WTC11 (cell line): ENCODE measurements at regions not wholly inside any gene's neighbourhood (a gene's known extent, or its start where the extent isn't known, plus 50 kb on each side); places are given as distances from the start of the nearest gene placed in this dataset.

Experiments used
- ATAC-seq: fragments of 200-7000 bp; cut with Tn5 transposase; 2 replicates; pipeline ENCODE4 v1.10.0; 2021; ENCODE audit warnings: mild to moderate bottlenecking, moderate library complexity
- CTCF ChIA-PET: fragments of 300-600 bp; sonication (Branson Sonifier 250); formaldehyde crosslinking; loops from one replicate; lab custom pipeline; 2021; ENCODE audit warnings: antibody characterized with exemption; lab: Charles Lee
- POLR2A ChIA-PET: fragments of 350-600 bp; sonication (Branson Sonifier 250); formaldehyde crosslinking; loops from one replicate; lab custom pipeline; 2021; ENCODE audit warnings: antibody characterized with exemption; lab: Charles Lee
- DNase-seq: peaks from one replicate; pipeline ENCODE4 v3.0.0; 2021; ENCODE audit warnings: low spot score
- H3K27ac Mint-ChIP-seq: 2 replicates; pipeline ENCODE4 v1.8.0; 2021; ENCODE audit warnings: mixed read lengths
- H3K27me3 Mint-ChIP-seq: 2 replicates; pipeline ENCODE4 v1.8.0; 2021; ENCODE audit warnings: low read depth, mild to moderate bottlenecking, moderate library complexity, mixed read lengths
- H3K36me3 Mint-ChIP-seq: 2 replicates; pipeline ENCODE4 v1.8.0; 2021; ENCODE audit warnings: mixed read lengths
- H3K4me1 Mint-ChIP-seq: 2 replicates; pipeline ENCODE4 v1.8.0; 2022; ENCODE audit warnings: mixed read lengths
- H3K4me3 Mint-ChIP-seq: 2 replicates; pipeline ENCODE4 v1.8.0; 2021; ENCODE audit warnings: mild to moderate bottlenecking, moderate library complexity, mixed read lengths
- H3K9me3 Mint-ChIP-seq: 2 replicates; pipeline ENCODE4 v1.8.0; 2021; ENCODE audit warnings: mixed read lengths
- CREB1 ChIP-seq: sonication (generic); formaldehyde crosslinking; IDR thresholded peaks from 2 replicates; pipeline ENCODE4 v1.8.0; 2023; ENCODE audit warnings: mild to moderate bottlenecking, missing genetic modification reagents
- CTCF ChIP-seq: fragments of 200-600 bp; IDR thresholded peaks from 2 replicates; pipeline ENCODE4 v1.8.0; 2022; ENCODE audit warnings: antibody characterized with exemption
- E2F4 ChIP-seq: sonication (generic); formaldehyde crosslinking; IDR thresholded peaks from 2 replicates; pipeline ENCODE4 v1.8.1; 2022; ENCODE audit warnings: low read depth, mild to moderate bottlenecking, moderate library complexity, missing genetic modification reagents, borderline replicate concordance
- EMX1 ChIP-seq: fragments of 250-450 bp; sonication (Bioruptor Pico); IDR thresholded peaks from 2 replicates; pipeline ENCODE4 v1.8.0; 2021; ENCODE audit warnings: mild to moderate bottlenecking
- FOXP4 ChIP-seq: sonication (generic); formaldehyde crosslinking; IDR thresholded peaks from 2 replicates; pipeline ENCODE4 v1.8.0; 2022; ENCODE audit warnings: mild to moderate bottlenecking, missing genetic modification reagents
- GABPB1 ChIP-seq: sonication (generic); formaldehyde crosslinking; IDR thresholded peaks from 2 replicates; pipeline ENCODE4 v1.8.1; 2023; ENCODE audit warnings: mild to moderate bottlenecking, missing genetic modification reagents
- HMGXB4 ChIP-seq: sonication (generic); formaldehyde crosslinking; IDR thresholded peaks from 2 replicates; pipeline ENCODE4 v1.8.1; 2023; ENCODE audit warnings: mild to moderate bottlenecking, moderate library complexity, missing genetic modification reagents
- RELA ChIP-seq: sonication (generic); formaldehyde crosslinking; IDR thresholded peaks from 2 replicates; pipeline ENCODE4 v1.8.1; 2022; ENCODE audit warnings: missing genetic modification reagents, mild to moderate bottlenecking, borderline replicate concordance
- ZNF317 ChIP-seq: sonication (generic); formaldehyde crosslinking; IDR thresholded peaks from 2 replicates; pipeline ENCODE4 v1.8.1; 2023; ENCODE audit warnings: low read depth, mild to moderate bottlenecking, moderate library complexity, missing genetic modification reagents, borderline replicate concordance
- ZNF512 ChIP-seq: sonication (generic); formaldehyde crosslinking; IDR thresholded peaks from 2 replicates; pipeline ENCODE4 v1.8.1; 2022; ENCODE audit warnings: missing genetic modification reagents, borderline replicate concordance
- TF ChIP-seq, protein P1 (sequence below): sonication (generic); formaldehyde crosslinking; IDR thresholded peaks from 2 replicates; pipeline ENCODE4 v1.8.1; 2023; ENCODE audit warnings: mild to moderate bottlenecking, missing genetic modification reagents
- TF ChIP-seq, protein P2 (sequence below): fragments of 250-450 bp; sonication (Bioruptor Pico); IDR thresholded peaks from 2 replicates; pipeline ENCODE4 v2.1.2; 2022; ENCODE audit warnings: mild to moderate bottlenecking, moderate library complexity
- TF ChIP-seq, protein P3 (sequence below): fragments of 250-450 bp; sonication (Bioruptor Pico); IDR thresholded peaks from 2 replicates; pipeline ENCODE4 v1.8.0; 2021; ENCODE audit warnings: mild to moderate bottlenecking
- TF ChIP-seq, protein P4 (sequence below): sonication (generic); formaldehyde crosslinking; IDR thresholded peaks from 2 replicates; pipeline ENCODE4 v1.8.1; 2023; ENCODE audit warnings: mild to moderate bottlenecking, missing genetic modification reagents, borderline replicate concordance
- TF ChIP-seq, protein P5 (sequence below): fragments of 250-450 bp; sonication (Bioruptor Pico); IDR thresholded peaks from 2 replicates; pipeline ENCODE4 v1.9.0; 2021; ENCODE audit warnings: mild to moderate bottlenecking

DNA sequence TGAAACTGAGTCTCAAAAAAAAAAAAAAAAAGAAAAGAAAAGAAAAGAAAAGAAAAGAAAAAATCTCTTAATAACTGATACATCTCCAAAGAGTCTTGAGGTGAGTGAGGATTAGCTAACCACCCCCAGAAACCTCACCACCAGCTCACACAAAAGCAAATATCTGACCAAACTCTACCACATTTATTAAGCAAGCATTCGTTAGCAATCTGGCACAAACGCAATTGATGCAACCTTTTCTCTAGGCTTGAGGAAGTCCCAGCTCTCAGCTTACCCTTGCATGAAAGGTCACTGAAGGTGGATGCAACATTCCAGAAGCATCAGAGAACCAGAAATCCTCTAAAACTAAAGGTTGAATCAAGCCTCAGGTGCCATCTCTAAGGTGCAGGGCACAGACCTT, 231.9 kb upstream of the BCOR start:
- no peak overlapping the region for H3K27ac Mint-ChIP-seq

More for the DNA sequence above, 231.9 kb upstream of the BCOR start:
- no peak for DNase-seq
- Mint-ChIP-seq H3K4me3 (no peak overlapping the region), H3K9me3 (peaks cover 5% of the 10 kb centered on the region; the same call in 1 of the 2 replicates), H3K27me3 (no peaks in the 10 kb centered on the region; the same call in 1 of the 2 replicates), H3K4me1 (peaks cover 21% of the 10 kb centered on the region), H3K36me3 (no peaks in the 10 kb centered on the region)
- ChIA-PET CTCF (interaction anchor here (0.6 to 2.1 kb wide), 8 partner anchors 10 to 226 kb away, joined by 3 to 8 read pairs (median 4); no protein-coding TSS in a partner anchor), POLR2A (no interaction called here)
- no peak for TF ChIP-seq E2F4 (CRISPR knock-in tag)
- no peak for TF ChIP-seq EMX1
- TF ChIP-seq, protein P1, sequence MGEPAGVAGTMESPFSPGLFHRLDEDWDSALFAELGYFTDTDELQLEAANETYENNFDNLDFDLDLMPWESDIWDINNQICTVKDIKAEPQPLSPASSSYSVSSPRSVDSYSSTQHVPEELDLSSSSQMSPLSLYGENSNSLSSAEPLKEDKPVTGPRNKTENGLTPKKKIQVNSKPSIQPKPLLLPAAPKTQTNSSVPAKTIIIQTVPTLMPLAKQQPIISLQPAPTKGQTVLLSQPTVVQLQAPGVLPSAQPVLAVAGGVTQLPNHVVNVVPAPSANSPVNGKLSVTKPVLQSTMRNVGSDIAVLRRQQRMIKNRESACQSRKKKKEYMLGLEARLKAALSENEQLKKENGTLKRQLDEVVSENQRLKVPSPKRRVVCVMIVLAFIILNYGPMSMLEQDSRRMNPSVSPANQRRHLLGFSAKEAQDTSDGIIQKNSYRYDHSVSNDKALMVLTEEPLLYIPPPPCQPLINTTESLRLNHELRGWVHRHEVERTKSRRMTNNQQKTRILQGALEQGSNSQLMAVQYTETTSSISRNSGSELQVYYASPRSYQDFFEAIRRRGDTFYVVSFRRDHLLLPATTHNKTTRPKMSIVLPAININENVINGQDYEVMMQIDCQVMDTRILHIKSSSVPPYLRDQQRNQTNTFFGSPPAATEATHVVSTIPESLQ: no peak
- TF ChIP-seq, protein P2, sequence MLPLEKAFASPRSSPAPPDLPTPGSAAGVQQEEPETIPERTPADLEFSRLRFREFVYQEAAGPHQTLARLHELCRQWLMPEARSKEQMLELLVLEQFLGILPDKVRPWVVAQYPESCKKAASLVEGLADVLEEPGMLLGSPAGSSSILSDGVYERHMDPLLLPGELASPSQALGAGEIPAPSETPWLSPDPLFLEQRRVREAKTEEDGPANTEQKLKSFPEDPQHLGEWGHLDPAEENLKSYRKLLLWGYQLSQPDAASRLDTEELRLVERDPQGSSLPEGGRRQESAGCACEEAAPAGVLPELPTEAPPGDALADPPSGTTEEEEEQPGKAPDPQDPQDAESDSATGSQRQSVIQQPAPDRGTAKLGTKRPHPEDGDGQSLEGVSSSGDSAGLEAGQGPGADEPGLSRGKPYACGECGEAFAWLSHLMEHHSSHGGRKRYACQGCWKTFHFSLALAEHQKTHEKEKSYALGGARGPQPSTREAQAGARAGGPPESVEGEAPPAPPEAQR (CRISPR knock-in tag): no peak
- TF ChIP-seq, protein P3, sequence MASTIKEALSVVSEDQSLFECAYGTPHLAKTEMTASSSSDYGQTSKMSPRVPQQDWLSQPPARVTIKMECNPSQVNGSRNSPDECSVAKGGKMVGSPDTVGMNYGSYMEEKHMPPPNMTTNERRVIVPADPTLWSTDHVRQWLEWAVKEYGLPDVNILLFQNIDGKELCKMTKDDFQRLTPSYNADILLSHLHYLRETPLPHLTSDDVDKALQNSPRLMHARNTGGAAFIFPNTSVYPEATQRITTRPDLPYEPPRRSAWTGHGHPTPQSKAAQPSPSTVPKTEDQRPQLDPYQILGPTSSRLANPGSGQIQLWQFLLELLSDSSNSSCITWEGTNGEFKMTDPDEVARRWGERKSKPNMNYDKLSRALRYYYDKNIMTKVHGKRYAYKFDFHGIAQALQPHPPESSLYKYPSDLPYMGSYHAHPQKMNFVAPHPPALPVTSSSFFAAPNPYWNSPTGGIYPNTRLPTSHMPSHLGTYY (CRISPR knock-in tag): no peak
- no peak for TF ChIP-seq GABPB1
- no peak for TF ChIP-seq ZNF317 (CRISPR knock-in tag)
- no peak for TF ChIP-seq CREB1 (CRISPR knock-in tag)
- TF ChIP-seq, protein P4, sequence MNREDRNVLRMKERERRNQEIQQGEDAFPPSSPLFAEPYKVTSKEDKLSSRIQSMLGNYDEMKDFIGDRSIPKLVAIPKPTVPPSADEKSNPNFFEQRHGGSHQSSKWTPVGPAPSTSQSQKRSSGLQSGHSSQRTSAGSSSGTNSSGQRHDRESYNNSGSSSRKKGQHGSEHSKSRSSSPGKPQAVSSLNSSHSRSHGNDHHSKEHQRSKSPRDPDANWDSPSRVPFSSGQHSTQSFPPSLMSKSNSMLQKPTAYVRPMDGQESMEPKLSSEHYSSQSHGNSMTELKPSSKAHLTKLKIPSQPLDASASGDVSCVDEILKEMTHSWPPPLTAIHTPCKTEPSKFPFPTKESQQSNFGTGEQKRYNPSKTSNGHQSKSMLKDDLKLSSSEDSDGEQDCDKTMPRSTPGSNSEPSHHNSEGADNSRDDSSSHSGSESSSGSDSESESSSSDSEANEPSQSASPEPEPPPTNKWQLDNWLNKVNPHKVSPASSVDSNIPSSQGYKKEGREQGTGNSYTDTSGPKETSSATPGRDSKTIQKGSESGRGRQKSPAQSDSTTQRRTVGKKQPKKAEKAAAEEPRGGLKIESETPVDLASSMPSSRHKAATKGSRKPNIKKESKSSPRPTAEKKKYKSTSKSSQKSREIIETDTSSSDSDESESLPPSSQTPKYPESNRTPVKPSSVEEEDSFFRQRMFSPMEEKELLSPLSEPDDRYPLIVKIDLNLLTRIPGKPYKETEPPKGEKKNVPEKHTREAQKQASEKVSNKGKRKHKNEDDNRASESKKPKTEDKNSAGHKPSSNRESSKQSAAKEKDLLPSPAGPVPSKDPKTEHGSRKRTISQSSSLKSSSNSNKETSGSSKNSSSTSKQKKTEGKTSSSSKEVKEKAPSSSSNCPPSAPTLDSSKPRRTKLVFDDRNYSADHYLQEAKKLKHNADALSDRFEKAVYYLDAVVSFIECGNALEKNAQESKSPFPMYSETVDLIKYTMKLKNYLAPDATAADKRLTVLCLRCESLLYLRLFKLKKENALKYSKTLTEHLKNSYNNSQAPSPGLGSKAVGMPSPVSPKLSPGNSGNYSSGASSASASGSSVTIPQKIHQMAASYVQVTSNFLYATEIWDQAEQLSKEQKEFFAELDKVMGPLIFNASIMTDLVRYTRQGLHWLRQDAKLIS (CRISPR knock-in tag): no peak
- no peak for TF ChIP-seq CTCF
- TF ChIP-seq HMGXB4: no peak
- TF ChIP-seq, protein P5, sequence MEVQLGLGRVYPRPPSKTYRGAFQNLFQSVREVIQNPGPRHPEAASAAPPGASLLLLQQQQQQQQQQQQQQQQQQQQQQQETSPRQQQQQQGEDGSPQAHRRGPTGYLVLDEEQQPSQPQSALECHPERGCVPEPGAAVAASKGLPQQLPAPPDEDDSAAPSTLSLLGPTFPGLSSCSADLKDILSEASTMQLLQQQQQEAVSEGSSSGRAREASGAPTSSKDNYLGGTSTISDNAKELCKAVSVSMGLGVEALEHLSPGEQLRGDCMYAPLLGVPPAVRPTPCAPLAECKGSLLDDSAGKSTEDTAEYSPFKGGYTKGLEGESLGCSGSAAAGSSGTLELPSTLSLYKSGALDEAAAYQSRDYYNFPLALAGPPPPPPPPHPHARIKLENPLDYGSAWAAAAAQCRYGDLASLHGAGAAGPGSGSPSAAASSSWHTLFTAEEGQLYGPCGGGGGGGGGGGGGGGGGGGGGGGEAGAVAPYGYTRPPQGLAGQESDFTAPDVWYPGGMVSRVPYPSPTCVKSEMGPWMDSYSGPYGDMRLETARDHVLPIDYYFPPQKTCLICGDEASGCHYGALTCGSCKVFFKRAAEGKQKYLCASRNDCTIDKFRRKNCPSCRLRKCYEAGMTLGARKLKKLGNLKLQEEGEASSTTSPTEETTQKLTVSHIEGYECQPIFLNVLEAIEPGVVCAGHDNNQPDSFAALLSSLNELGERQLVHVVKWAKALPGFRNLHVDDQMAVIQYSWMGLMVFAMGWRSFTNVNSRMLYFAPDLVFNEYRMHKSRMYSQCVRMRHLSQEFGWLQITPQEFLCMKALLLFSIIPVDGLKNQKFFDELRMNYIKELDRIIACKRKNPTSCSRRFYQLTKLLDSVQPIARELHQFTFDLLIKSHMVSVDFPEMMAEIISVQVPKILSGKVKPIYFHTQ (CRISPR knock-in tag): no peak
- TF ChIP-seq RELA: no peak
- no peak for TF ChIP-seq FOXP4 (CRISPR knock-in tag)
- no peak for TF ChIP-seq ZNF512 (CRISPR knock-in tag)
- ATAC-seq: no peak
